Liver (tissue), 8 donors: ENCODE measurements at regions not wholly inside any gene's neighbourhood (a gene's known extent, or its start where the extent isn't known, plus 50 kb on each side); places are given as distances from the start of the nearest gene placed in this dataset.
"Not testable (repeated sequence)": the region's sequence is repeated elsewhere in the genome, so short reads cannot be mapped to it uniquely, and the experiment has no call there.

Experiments
- DNase-seq: peaks from one replicate; pipeline ENCODE4 v3.0.0-alpha.2; 2017; ENCODE audit warnings: low spot score
- H3K27ac ChIP-seq, 2 donors: one replicate each; pipeline ENCODE4 v1.7.0; 2013; ENCODE audit warnings: inconsistent platforms in 2 of 2, low read length in 2 of 2, control low read depth in 1 of 2, low read depth in 1 of 2, mild to moderate bottlenecking in 1 of 2
- H3K27me3 ChIP-seq, 4 donors: one replicate each; pipeline versions ENCODE4 v1.6.1 to v1.7.0; 2013; ENCODE audit warnings: low read length in 3 of 4, inconsistent platforms in 1 of 4, mild to moderate bottlenecking in 1 of 4, moderate library complexity in 1 of 4; ENCODE audit not compliant: control insufficient read depth in 4 of 4, insufficient read depth in 4 of 4
- H3K36me3 ChIP-seq, 4 donors: one replicate each; pipeline versions ENCODE4 v1.6.1 to v1.7.0; 2013; ENCODE audit warnings: low read length in 3 of 4, mild to moderate bottlenecking in 3 of 4, low read depth in 1 of 4, moderate library complexity in 1 of 4; ENCODE audit not compliant: control insufficient read depth in 4 of 4, insufficient read depth in 3 of 4
- H3K4me1 ChIP-seq, 4 donors: one replicate each; pipeline versions ENCODE4 v1.6.1 to v1.7.0; 2013; ENCODE audit warnings: low read length in 3 of 4, mild to moderate bottlenecking in 3 of 4, moderate library complexity in 1 of 4; ENCODE audit not compliant: control insufficient read depth in 4 of 4, insufficient read depth in 4 of 4
- H3K4me3 ChIP-seq, 3 donors: one replicate each; pipeline versions ENCODE4 v1.6.1 to v1.7.0; 2013; ENCODE audit warnings: low read length in 3 of 3, control low read depth in 1 of 3, low read depth in 1 of 3, mild to moderate bottlenecking in 1 of 3
- H3K9ac ChIP-seq, 2 donors: one replicate each; pipeline ENCODE4 v1.7.0; 2013; ENCODE audit warnings: low read length in 2 of 2, mild to moderate bottlenecking in 2 of 2, moderate library complexity in 2 of 2, control low read depth in 1 of 2, low read depth in 1 of 2
- H3K9me3 ChIP-seq, 4 donors: one replicate each; pipeline versions ENCODE4 v1.6.1 to v1.7.0; 2013; ENCODE audit warnings: low read length in 3 of 4; ENCODE audit not compliant: control insufficient read depth in 4 of 4
- FOXA2 ChIP-seq: IDR thresholded peaks from 2 replicates; pipeline ENCODE4 v1.6.1; 2016; ENCODE audit warnings: antibody characterized with exemption
- GABPA ChIP-seq, 2 donors: IDR thresholded peaks in 1 of 2; conservative IDR thresholded peaks in 1 of 2; 2 replicates each; pipeline ENCODE4 v1.6.1; 2016; ENCODE audit warnings: antibody characterized with exemption in 2 of 2, mild to moderate bottlenecking in 1 of 2, moderate library complexity in 1 of 2
- HNF4A ChIP-seq, 2 donors: conservative IDR thresholded peaks; 2 replicates each; pipeline ENCODE4 v1.6.1; 2016; ENCODE audit warnings: antibody characterized with exemption in 2 of 2, mild to moderate bottlenecking in 2 of 2
- RAD21 ChIP-seq, 2 donors: IDR thresholded peaks; 2 replicates each; pipeline ENCODE4 v1.6.1; 2016; ENCODE audit warnings: antibody characterized with exemption in 2 of 2, mild to moderate bottlenecking in 2 of 2
- RXRA ChIP-seq, 2 donors: IDR thresholded peaks; 2 replicates each; pipeline ENCODE4 v1.6.1; 2017 to 2018; ENCODE audit warnings: antibody characterized with exemption in 2 of 2, mild to moderate bottlenecking in 1 of 2
- TAF1 ChIP-seq: conservative IDR thresholded peaks from 2 replicates; pipeline ENCODE4 v1.6.1; 2016; ENCODE audit warnings: antibody characterized with exemption, mild to moderate bottlenecking
- WGBS: extraction: QIAGEN DNeasy Blood & Tissue Kit; methylation state at CpG from one replicate; pipeline ENCODE4 v1.1.7; 2013; 5-methylcytosine and 5-hydroxymethylcytosine counted together
- TF ChIP-seq, protein P1 (sequence below): IDR thresholded peaks from 2 replicates; pipeline ENCODE4 v1.6.1; 2016; ENCODE audit warnings: antibody characterized with exemption, mild to moderate bottlenecking
- TF ChIP-seq, protein P2 (sequence below): fragments of 150-350 bp; IDR thresholded peaks from 2 replicates; pipeline ENCODE4 v1.5.1; 2017; ENCODE audit warnings: improper control_type of control experiment, low read depth, low read length; ENCODE audit not compliant: missing input control
- donor health status: healthy.
- donor health status: healthy.
- donor health status: healthy.
- donor health status: healthy.
- donor health status: healthy.

DNA sequence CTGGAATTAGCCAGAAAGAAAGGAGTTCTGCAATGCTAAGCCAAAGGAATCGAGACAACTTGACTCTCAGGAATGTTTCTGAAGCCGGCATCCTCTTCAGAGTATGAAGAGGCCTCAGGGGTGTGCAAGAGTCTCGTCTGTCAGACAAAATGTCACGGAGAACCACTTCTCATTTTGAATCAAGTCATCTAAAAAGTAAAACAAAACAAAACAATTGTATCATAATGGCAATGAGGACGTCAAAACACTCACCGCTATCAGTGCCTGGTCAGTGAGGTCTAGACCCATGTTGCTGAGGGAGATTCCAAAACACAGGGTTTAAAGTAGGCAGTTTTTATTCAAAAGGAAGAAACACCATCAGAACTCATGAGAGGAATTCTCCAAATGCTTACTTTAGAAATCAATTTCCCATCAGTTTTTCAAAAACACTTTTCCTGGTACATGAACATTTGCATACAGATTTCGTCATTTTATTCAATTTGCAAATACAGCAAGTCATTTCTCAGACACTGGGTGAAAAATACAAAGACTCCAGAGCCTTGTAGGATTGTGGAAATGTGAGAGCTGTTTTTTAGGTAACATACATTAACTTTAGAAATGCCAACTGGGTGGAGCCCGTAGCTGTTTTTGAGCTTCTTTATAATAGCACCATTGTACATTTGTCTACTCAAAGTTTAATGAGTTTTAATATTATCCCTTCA, 89.5 kb upstream of the MAP3K1 start (continued):
- TF ChIP-seq, protein P1, sequence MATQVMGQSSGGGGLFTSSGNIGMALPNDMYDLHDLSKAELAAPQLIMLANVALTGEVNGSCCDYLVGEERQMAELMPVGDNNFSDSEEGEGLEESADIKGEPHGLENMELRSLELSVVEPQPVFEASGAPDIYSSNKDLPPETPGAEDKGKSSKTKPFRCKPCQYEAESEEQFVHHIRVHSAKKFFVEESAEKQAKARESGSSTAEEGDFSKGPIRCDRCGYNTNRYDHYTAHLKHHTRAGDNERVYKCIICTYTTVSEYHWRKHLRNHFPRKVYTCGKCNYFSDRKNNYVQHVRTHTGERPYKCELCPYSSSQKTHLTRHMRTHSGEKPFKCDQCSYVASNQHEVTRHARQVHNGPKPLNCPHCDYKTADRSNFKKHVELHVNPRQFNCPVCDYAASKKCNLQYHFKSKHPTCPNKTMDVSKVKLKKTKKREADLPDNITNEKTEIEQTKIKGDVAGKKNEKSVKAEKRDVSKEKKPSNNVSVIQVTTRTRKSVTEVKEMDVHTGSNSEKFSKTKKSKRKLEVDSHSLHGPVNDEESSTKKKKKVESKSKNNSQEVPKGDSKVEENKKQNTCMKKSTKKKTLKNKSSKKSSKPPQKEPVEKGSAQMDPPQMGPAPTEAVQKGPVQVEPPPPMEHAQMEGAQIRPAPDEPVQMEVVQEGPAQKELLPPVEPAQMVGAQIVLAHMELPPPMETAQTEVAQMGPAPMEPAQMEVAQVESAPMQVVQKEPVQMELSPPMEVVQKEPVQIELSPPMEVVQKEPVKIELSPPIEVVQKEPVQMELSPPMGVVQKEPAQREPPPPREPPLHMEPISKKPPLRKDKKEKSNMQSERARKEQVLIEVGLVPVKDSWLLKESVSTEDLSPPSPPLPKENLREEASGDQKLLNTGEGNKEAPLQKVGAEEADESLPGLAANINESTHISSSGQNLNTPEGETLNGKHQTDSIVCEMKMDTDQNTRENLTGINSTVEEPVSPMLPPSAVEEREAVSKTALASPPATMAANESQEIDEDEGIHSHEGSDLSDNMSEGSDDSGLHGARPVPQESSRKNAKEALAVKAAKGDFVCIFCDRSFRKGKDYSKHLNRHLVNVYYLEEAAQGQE: no peak
- no peak for TF ChIP-seq HNF4A (conservative IDR thresholded peaks at IDR 0.05)

DNA sequence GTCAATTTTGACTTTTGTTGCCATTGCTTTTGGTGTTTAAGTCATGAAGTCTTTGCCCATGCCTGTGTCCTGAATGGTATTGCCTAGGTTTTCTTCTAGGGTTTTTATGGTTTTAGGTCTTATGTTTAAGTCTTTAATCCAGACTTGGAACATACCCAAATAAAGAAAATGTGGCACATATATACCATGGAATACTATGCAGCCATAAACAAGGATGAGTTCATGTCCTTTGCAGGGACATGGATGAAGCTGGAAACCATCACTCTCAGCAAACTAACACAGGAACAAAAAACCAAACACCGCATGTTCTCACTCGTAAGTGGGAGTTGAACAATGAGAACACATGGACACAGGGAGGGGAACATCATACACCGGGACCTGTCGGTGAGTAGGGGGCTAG, 90.5 kb upstream of the MAP3K1 start:
- not testable (repeated sequence) for H3K4me1 ChIP-seq, H3K36me3 ChIP-seq, H3K27ac ChIP-seq, H3K9me3 ChIP-seq, H3K27me3 ChIP-seq, H3K4me3 ChIP-seq, H3K9ac ChIP-seq, DNase-seq
- WGBS: 98% methylated on average over 4 of the region's 4 CpGs

DNA sequence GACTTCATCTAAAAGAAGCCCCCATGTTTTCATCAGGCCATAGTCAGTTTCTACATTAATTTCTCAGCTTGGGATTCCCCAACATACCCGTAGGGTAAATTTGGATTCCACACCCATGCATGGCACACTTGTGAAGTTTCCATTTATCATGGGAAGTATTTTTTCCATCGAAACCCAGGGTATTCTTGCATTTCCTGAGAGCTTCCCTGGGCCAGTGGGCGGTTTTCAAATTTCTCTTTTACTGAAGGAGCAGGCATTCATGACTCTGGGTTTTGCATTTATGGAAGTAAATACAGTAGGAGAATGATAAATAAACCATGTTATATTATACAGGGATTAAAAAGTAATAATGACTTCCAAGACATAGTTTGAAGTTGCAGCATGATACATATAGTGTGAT, 93.0 kb upstream of the MAP3K1 start:
- Histone ChIP-seq H3K27me3 (peaks cover 0 to 3% (median 0%) of the 10 kb centered on the region in 4 donors), H3K4me1 (no peaks in the 10 kb centered on the region), H3K27ac (no peak overlapping the region), H3K9ac (no peak overlapping the region), H3K4me3 (no peak overlapping the region), H3K9me3 (no peaks in the 10 kb centered on the region), H3K36me3 (no peaks in the 10 kb centered on the region)
- 86% methylated on average over 3 of the region's 3 CpGs for WGBS
- no peak for TF ChIP-seq FOXA2
- TF ChIP-seq TAF1: no peak
- TF ChIP-seq, protein P1: no peak
- no peak for TF ChIP-seq RXRA (IDR thresholded peaks at IDR 0.05)
- no peak for TF ChIP-seq GABPA (IDR thresholded peaks at IDR 0.05 in 1 of 2, conservative IDR thresholded peaks at IDR 0.05 in 1 of 2)
- TF ChIP-seq, protein P2, sequence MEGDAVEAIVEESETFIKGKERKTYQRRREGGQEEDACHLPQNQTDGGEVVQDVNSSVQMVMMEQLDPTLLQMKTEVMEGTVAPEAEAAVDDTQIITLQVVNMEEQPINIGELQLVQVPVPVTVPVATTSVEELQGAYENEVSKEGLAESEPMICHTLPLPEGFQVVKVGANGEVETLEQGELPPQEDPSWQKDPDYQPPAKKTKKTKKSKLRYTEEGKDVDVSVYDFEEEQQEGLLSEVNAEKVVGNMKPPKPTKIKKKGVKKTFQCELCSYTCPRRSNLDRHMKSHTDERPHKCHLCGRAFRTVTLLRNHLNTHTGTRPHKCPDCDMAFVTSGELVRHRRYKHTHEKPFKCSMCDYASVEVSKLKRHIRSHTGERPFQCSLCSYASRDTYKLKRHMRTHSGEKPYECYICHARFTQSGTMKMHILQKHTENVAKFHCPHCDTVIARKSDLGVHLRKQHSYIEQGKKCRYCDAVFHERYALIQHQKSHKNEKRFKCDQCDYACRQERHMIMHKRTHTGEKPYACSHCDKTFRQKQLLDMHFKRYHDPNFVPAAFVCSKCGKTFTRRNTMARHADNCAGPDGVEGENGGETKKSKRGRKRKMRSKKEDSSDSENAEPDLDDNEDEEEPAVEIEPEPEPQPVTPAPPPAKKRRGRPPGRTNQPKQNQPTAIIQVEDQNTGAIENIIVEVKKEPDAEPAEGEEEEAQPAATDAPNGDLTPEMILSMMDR: no peak
- TF ChIP-seq RAD21 (IDR thresholded peaks at IDR 0.05): no peak
- no peak for DNase-seq
